Activated T-cell treated with anti-CD3 and anti-CD28 coated beads, Interleukin-2, amount 50 U/mL, for 72 hours (primary cell): ENCODE measurements at regions not wholly inside any gene's neighbourhood (a gene's known extent, or its start where the extent isn't known, plus 50 kb on each side); places are given as distances from the start of the nearest gene placed in this dataset.
"Not testable (repeated sequence)": the region's sequence is repeated elsewhere in the genome, so short reads cannot be mapped to it uniquely, and the experiment has no call there.

ENCODE experiments used
- ATAC-seq, 2 donors: fragments of 150-1000 bp; cut with Tn5 transposase; replicated peaks in 1 of 2; 2 replicates each; pipeline ENCODE4 v1.10.0; 2021; ENCODE audit warnings: moderate library complexity in 2 of 2, mild to moderate bottlenecking in 1 of 2
- DNase-seq, 2 donors: peaks; one replicate each; pipeline ENCODE4 v3.0.0; 2021 to 2022; ENCODE audit warnings: mixed read lengths in 1 of 2
- H3K27ac Mint-ChIP-seq: one replicate; pipeline ENCODE4 v1.8.0; 2022; ENCODE audit warnings: mild to moderate bottlenecking, moderate library complexity, mixed read lengths
- H3K27me3 Mint-ChIP-seq: one replicate; pipeline ENCODE4 v1.8.0; 2022; ENCODE audit warnings: low read depth, mixed read lengths
- H3K36me3 Mint-ChIP-seq, 2 donors: one replicate each; pipeline ENCODE4 v1.8.0; 2022; ENCODE audit warnings: mixed read lengths in 2 of 2, mild to moderate bottlenecking in 1 of 2; ENCODE audit not compliant: insufficient read depth in 2 of 2
- H3K4me1 Mint-ChIP-seq: one replicate; pipeline ENCODE4 v1.8.0; 2022; ENCODE audit warnings: low read depth, mixed read lengths
- H3K4me3 Mint-ChIP-seq, 2 donors: one replicate each; pipeline ENCODE4 v1.8.0; 2022; ENCODE audit warnings: mild to moderate bottlenecking in 2 of 2, mixed read lengths in 2 of 2, moderate library complexity in 2 of 2
- H3K9me3 Mint-ChIP-seq, 2 donors: one replicate each; pipeline ENCODE4 v1.8.0; 2022; ENCODE audit warnings: mixed read lengths in 2 of 2

- peaks cover 2% of the 10 kb centered on the region in 2 donors for H3K36me3 Mint-ChIP-seq
- H3K27ac Mint-ChIP-seq, result no peak overlapping the region
- no peaks in the 10 kb centered on the region for H3K4me1 Mint-ChIP-seq
- DNase-seq, result no peak
- ATAC-seq, result no peak
- no peak overlapping the region for H3K4me3 Mint-ChIP-seq
- H3K27me3 Mint-ChIP-seq, result no peaks in the 10 kb centered on the region
- peaks cover 0 to 2% of the 10 kb centered on the region in 2 donors for H3K9me3 Mint-ChIP-seq
Observed at GRCh38 chr1:19554090-19554489, 68.8 kb upstream of the CAPZB start.

- Mint-ChIP-seq H3K36me3 (peaks cover 2% of the 10 kb centered on the region in 2 donors), H3K9me3 (peaks cover 2% of the 10 kb centered on the region in 2 donors), H3K27me3 (no peaks in the 10 kb centered on the region), H3K4me1 (no peaks in the 10 kb centered on the region), H3K27ac (no peak overlapping the region), H3K4me3 (no peak overlapping the region)
- DNase-seq (no peak), ATAC-seq (peak in 1 of 2 donors; percentile 32)
Observed at GRCh38 chr1:19552291-19553010, 67.1 kb upstream of the CAPZB start.

GRCh38 chr1:19551837-19552236 is 66.5 kb upstream of the CAPZB start:
- H3K4me1 Mint-ChIP-seq, DNase-seq: not testable (repeated sequence)

GRCh38 chr1:19550437-19550836 is 65.1 kb upstream of the CAPZB start:
- H3K36me3 Mint-ChIP-seq, H3K4me3 Mint-ChIP-seq, ATAC-seq: not testable (repeated sequence)

More at GRCh38 chr1:19551837-19552236, 66.5 kb upstream of the CAPZB start:
- H3K9me3 Mint-ChIP-seq, H3K27me3 Mint-ChIP-seq, H3K4me3 Mint-ChIP-seq, ATAC-seq, H3K36me3 Mint-ChIP-seq, H3K27ac Mint-ChIP-seq: not testable (repeated sequence)

GRCh38 chr1:19547814-19548213 is 62.5 kb upstream of the CAPZB start:
- Mint-ChIP-seq H3K4me1 (no peaks in the 10 kb centered on the region), H3K36me3 (peaks cover 6 to 7% of the 10 kb centered on the region in 2 donors), H3K9me3 (peaks cover 5 to 7% of the 10 kb centered on the region in 2 donors), H3K27ac (no peak overlapping the region), H3K27me3 (peaks cover 2% of the 10 kb centered on the region), H3K4me3 (no peak overlapping the region)
- DNase-seq, result no peak
- no peak for ATAC-seq

More at GRCh38 chr1:19550437-19550836, 65.1 kb upstream of the CAPZB start:
- not testable (repeated sequence) for H3K27ac Mint-ChIP-seq, H3K4me1 Mint-ChIP-seq, H3K9me3 Mint-ChIP-seq, H3K27me3 Mint-ChIP-seq, DNase-seq

- no peak overlapping the region for H3K4me3 Mint-ChIP-seq
- ATAC-seq, result no peak
Observed at GRCh38 chr1:19536519-19536918, 51.2 kb upstream of the CAPZB start.

GRCh38 chr1:19535214-19535613 is 49.9 kb upstream of the CAPZB start:
- Mint-ChIP-seq H3K4me3 (no peak overlapping the region), H3K27me3 (no peaks in the 10 kb centered on the region), H3K9me3 (peaks cover 4 to 7% of the 10 kb centered on the region in 2 donors), H3K27ac (no peak overlapping the region), H3K36me3 (peaks cover 5 to 12% of the 10 kb centered on the region in 2 donors), H3K4me1 (no peaks in the 10 kb centered on the region)
- DNase-seq (no peak), ATAC-seq (no peak)

More at GRCh38 chr1:19536519-19536918, 51.2 kb upstream of the CAPZB start:
- no peak for DNase-seq
- H3K27me3 Mint-ChIP-seq, result no peaks in the 10 kb centered on the region
- no peaks in the 10 kb centered on the region for H3K4me1 Mint-ChIP-seq
- peaks cover 5 to 8% of the 10 kb centered on the region in 2 donors for H3K36me3 Mint-ChIP-seq
- peaks cover 2 to 3% of the 10 kb centered on the region in 2 donors for H3K9me3 Mint-ChIP-seq
- no peak overlapping the region for H3K27ac Mint-ChIP-seq
